SW 1271 (cell line): ENCODE measurements at regions not wholly inside any gene's neighbourhood (a gene's known extent, or its start where the extent isn't known, plus 50 kb on each side); places are given as distances from the start of the nearest gene placed in this dataset.
"Not testable (repeated sequence)": the region's sequence is repeated elsewhere in the genome, so short reads cannot be mapped to it uniquely, and the experiment has no call there.

ENCODE experiments used
- DNase-seq, 2 experiments: peaks; one replicate each; lab custom pipeline; 2025; lab: John Stamatoyannopoulos, UW

DNA sequence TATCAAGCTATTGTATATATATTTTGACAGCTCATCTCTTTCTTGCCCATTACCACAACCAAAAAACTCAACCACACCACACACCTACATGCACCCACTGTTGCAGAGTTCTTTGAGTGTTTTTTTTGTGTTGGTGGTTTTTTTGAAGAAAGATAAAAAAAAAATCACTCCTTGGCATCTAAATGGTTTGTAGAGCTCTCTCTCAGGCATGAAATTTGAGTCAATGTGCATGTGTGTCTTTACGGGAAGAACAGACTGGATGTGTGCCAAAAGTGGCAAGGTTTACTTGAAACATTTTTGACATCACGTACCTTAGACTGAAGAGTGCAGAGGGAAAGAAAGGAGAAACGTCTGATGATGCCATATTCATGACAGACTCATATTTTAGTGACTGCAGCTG lies 154.2 kb downstream of the FHIP1A start:
- DNase-seq = no peak

DNA sequence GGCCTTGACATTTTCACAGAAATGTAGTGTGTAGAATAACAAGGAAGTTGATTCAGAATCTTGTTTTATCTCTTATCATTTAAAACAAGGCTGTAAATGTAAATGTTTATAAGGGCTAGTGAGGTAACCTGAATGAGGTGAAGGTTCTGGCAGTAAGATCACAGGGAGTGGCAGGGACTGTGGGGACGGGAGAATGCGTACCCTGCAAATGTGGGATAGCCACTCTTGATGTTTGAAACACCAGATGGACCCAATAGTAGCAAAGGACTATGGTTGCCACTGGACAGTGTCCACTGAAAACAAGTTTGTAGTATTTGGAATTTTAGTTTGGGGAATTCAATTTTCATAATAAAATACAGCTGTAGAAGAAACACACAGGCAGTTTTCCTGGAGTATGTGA lies 155.3 kb downstream of the FHIP1A start:
- DNase-seq = no peak

DNA sequence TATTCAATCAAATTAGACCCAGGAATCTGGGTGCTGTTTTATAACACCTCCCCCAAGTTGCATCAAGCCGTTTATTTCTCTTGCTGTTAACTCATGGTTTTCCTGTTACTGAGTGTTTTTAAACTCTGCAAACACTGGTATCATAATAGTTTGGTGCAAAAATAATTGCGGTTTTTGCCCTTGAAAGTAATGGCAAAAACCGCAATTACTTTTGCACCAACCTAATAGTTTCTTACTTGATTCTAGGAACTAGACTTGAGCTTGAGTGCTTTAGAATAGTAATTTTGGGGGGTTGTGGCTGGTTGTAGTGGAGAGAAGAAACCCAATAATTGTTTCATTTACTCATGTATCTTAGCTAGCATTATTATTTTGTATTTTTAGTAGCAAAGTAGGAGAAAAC lies 156.6 kb downstream of the FHIP1A start:
- DNase-seq = no peak

DNA sequence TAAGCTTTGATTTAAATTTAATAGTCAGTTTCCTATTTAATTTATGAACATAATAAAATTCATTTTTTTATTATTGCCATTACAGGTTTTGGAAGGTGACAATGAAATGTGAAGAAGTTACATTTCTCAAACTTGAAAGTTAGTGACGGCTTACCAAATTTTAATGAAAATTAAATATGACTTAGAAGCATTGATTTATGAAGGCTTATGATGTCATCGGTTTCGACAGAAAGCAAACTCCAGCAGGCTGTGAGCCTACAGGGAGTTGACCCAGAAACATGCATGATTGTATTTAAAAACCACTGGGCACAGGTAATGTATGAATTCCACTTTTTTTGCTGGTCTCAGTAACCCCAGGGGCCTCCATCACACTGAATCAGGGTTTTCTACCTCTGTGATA lies 157.1 kb downstream of the FHIP1A start:
- no peak for DNase-seq

DNA sequence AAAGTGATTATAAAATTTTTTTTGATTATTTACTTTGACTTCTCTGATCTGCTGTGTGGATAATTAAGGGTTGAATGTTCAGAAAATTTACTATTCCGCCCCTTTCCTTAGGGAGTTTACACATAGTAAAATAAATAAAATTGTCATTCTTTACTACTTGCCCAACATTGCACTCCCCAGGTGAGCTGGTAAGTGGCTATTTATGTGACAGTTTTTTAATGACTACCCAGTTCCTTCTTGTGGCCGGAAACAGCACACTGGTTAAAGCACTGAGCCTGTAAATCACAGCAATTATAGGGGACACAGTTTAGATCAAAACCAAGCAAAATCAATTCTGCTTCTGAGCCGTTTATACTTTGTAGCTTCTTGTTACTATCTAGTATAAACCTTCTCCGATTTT lies 158.1 kb downstream of the FHIP1A start:
- DNase-seq = no peak

DNA sequence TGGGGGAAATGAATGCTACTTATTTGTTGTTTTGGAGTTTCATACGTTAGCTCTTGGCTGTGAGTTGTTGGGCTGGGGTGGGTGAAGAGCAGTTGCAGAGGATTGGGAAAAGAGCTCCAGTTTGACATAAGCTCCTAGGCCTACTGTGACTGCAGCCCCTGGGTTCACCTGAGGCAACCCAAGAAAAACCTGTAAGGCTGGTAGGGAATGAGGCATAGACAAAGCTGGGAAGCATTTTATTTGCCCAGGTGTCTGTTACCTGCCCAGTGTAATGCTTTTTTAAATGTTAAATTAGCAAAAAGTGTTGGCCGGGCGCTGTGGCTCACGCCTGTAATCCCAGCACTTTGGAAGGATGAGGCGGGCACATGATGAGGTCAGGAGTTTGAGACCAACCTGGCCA lies 160.0 kb downstream of the FHIP1A start:
- DNase-seq = no peak

DNA sequence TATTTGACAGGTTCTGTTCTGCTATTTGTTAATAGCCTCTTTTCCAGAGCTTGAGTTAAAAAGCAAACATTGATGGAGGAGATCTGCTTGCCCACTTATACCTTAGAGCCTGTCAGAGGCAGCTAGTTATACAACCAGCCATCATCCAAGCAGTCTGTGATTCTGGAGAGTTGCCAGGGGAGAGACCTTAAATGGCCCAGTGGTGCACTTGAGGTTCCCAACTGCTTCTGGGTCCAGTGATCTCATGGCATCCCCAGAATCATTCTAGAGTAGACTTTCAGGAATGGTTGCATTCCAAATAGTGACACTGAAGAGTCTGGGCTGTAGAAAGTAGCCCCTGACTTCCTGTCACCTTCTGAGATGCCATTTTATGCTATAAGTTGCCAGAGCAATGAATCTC lies 160.7 kb downstream of the FHIP1A start:
- no peak for DNase-seq

DNA sequence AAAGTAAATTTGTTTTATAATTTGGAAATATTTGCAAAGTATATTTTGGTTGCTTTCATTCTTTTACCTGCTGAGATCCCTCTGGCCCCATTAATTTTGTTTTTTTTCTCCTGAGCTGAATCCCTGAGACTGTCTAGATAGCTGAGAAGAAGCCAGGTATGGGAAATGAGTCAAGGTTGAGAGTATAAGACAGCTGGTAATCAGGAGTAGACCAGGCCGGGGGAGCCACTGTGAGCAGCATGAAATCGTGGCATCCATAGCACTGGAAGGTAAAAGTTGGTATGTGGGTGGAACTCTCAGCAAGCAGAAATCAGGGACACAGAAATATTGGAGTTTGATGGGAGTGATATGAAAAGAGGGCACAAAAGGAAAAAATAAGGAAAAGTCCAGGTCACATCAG lies 164.5 kb downstream of the FHIP1A start:
- no peak for DNase-seq

DNA sequence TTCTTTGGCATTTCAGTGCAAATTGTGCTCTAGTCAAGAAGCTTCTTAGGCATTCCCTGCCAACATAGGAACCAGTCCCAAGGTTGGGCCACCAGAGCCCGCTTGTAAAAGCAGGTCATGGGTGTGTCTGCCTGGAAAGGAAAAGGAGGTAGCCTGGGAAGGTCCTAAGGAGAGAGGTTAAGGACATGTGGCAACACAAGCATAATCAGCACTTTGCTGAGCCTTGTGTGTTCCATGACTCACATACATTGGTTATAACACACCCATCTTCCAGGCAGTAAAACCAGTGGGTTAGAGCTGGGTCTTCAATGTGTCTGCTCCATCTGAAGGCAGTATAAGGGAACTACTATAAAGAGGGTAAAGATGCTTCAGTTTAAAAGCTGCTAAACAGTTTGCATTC lies 165.0 kb downstream of the FHIP1A start:
- DNase-seq = no peak

DNA sequence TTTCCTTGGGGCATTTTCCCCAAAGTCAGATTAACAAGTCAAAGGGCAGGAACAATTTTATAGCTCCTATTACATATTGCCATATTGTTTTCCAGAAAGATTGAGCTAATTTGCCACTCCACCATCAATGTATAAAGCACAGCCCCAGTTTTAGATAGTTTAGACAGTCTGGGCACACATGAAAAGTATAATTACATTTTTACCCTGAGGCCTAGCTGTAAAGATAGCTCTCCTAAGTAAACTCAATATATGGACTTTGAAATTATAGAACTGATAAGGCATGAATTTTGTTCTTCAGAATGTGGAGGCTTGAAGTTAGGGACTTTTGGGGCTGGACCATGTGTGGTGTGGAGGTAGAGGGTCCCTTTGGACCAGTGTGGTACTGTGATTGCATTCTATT lies 166.0 kb downstream of the FHIP1A start:
- DNase-seq = no peak

DNA sequence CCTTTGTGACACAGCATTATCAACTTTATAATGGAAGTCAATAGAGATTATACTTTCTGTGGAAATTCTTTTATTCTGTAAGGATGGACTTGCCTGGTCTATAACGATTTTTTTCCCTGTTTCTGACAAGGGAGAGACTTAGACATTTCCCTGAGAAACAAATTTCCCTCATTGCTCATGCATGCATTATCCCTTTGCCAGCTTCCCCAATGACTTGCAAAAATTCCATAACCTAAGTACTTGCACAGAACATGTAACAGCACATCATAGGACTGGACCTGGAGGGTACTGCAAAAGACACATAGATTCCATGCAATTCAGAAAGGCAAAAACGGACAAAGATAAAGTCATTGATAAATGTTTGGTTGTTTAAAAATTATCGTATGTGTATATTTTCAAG lies 166.7 kb downstream of the FHIP1A start:
- DNase-seq = no peak

DNA sequence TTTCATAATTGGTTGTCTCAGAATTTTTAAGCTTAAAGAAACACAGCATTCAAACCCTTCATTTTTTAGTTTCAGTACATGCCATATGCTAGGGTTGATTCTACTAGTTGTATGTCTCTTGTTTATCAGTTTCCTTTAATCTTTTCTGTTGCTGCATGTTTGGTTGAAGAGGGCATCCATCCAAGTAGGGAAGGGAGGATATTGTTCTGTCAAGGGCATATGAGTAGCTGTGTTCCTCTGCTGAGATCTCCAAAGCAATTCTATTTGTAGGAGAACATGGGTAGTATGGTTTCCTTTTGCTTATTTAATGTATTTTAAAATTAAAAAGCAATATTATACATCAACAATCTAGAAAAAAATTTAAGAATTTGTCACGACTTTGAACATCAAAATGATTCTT lies 167.7 kb downstream of the FHIP1A start:
- DNase-seq = no peak

DNA sequence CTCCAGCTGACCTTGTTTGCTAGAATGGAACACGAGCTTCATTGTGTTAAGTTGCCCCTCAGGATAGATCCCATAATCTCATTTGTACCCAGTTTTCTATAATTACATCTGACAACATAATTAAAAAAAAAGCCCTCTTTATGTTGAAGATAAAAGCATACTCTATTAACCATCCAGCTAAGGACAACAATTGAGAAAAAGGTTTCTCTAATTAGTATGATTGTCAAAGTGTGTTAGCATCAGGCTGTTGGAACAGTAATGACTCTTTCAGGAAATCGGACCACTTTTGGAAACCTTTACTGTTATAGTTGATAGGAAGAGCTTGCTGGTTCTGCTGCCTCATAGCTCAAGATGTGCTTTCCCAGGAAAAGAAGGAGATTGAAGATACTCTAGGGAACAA lies 172.6 kb downstream of the FHIP1A start:
- DNase-seq = no peak

DNA sequence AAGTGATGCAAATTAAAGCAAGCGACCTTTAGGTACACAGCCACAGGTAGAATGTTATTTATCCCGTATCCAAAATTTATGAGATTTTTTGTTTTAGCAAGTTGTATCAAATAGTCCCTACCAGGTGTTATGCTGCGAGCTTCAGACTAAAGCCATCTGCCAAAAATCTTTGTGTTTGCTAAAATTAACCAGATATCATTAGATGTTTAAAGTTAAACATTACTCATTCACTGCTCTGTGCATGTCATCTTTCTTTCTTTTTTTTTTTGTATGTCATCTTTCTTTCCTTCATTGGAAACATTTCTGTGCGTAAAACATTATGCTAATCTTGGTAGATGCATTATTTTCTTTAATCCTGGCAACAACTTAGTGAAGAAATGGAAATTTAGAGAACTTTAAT lies 173.1 kb downstream of the FHIP1A start:
- no peak for DNase-seq

DNA sequence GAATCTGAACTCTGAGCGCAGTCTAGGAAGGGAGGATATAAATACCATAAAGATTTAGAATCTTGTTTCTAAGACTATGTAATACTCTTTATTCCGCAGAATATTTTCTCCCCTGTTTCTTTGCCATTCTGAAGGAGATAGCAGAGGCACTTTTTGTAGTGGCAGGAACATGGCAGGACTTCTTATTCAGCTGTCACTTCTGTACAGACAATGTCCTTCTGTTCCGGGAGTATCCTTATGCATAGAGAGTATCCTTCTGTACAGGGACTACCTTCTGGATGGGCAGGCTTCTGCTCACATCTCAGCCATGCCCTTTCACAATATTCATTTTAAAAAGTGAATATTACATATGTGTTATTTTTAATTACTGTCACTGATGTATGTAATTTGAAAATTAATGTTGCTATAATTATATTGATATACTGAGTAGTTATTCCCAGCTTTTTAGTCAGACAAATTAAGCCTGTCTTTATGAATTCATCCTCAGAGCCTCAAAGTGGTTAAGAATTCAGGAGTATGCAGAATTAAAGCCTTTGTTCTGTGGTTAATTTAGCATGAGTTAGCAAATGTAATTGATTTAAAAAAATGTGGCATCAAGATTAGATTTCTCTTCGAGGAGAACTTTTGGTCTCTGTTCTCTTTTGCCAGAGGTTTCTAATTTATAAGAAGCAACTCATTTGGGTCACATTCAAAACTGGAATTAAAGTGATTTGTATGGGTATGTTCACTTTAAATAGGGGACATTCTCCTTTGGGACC lies 174.4 kb downstream of the FHIP1A start:
- DNase-seq = no peak

DNA sequence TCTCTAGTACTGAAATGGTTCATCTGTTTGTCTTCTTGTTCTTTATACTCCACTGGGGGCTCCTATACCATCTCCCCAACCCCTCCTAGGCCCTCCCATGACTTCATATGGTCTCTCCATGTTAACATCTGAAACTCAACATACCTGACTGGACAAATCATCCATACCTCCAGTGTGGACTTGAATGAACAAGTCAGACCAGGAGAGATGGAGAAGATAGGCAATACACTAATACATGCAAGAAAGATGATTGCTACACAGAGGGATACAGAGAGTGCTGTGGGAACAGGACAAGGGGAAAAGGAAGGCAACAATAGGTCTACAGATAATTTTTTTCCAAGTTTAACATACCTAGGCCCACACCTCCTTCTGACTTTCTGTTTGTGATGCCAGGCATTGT lies 175.1 kb downstream of the FHIP1A start:
- DNase-seq = no peak

DNA sequence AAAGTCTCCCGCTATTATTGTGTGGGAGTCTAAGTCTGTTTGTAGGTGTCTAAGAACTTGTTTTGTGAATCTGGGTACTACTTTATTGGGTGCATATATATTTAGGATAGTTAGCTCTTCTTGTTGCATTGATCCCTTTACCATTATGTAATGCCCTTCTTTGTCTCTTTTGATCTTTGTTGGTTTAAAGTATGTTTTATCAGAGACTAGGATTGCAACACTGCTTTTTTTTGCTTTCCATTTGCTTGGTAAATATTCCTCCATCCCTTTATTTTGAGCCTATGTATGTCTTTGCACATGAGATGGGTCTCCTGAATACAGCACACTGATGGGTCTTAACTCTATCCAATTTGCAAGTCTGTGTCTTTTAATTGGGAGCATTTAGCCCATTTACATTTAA lies 165.2 kb downstream of the GATB start:
- DNase-seq = not testable (repeated sequence)

DNA sequence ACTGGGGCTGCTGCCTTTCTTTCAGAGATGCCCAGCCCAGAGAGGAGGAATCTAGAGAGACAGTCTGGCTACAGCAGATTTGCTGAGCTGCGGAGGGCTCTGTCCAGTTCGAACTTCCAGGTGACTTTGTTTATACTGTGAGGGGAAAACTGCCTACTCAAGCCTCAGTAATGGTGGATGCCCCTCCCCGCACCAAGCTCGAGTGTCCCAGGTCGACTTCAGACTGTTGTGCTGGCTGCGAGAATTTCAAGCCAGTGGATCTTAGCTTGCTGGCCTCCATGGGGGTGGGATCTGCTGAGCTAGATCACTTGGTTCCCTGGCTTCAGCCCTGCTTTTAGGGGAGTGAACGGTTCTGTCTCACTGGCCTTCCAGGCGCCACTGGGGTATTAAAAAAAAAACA lies 163.1 kb downstream of the GATB start:
- DNase-seq = not testable (repeated sequence)

DNA sequence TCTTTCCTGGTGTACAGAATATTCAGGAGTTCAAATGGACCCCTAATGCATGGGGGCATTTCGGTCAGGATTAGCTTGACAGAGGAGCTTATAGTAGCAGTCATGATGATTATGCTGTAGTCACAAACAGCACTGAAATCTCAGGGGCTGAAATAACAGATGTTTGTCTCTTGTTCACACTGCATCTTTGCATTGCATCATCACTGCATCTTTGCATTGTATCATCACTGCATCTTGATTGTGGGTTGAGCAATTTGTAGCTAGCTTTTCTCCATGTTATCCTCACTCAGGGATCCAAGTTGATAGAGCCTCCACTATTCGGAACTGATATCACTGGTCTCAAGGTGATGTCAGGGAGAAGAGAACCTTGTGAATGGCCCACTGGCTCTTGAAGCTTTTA lies 160.9 kb downstream of the GATB start:
- no peak for DNase-seq

DNA sequence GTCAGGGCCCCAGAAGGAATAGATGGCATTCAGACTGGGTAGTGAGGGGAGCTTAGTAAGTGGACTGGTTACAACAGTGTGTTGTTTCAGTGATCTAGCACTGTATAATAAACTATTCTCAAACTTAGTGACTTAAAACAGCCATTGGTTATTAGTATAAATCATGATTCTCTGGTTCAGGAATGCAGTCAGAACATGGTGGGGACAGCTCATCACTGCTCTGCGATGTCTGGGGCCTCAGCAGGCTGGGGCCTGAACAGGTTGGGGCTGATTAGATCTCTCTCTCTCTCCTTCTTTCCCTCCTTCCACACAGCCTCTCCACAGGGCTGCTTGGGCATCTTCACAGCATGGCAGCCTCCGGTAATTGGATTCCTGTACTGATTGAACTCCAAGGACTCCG lies 160.4 kb downstream of the GATB start:
- DNase-seq = no peak

DNA sequence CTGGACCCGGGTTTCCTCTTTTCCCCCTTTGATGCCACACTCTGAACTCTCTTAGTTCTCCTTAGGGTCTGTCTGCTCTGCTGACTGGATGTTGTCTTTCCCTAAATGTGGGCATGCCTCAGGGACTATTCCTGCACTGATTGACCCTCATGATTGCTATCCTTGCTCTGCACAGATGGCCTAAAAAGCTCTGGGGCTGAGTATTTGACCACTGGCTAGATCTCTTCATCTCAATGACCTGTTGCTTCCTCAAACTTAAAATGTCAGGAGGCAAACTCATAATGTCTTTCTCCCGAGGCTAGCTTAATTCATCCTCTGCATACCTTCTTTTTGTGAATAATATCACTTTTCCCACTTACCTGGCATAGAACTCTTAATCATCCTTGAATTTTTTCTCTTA lies 157.4 kb downstream of the GATB start:
- DNase-seq = no peak

DNA sequence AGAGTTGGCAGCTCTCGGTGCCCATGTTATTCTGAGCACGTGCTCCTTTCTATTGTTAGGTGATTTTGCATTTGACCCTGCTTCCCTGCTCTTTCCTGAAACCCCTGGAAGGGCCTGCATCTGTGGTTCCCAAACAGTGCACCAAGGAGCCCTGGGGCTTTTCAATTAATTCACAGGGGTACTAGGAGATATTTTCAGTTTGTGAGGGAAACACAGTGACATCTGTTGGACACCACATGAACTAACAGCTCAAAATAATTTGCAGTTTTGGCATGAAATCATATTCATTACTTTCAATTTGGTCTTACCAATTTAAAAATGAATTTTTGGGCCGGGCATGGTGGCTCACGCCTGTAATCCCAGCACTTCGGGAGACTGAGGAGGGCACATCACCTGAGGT lies 156.6 kb downstream of the GATB start:
- DNase-seq = peak in 1 of 2 experiments; percentile 5

DNA sequence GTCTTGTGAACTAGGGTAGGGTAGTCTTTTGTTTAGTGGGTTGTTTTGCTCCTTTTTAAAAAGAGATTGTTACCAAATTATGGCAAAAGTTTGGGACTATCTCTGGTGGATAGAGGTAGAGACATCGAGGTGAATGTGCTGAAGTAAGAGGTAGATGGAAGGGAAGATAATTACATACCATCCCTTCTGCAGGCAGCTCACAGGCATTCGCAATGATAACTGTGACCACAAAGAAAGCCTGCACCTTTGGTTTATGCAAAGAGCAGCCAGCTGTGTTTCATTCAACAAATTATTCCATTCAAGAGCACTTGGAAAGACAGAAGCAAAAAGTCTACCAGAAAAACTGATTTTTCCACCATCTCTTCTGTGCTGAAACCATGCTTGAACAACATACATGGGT lies 155.6 kb downstream of the GATB start:
- no peak for DNase-seq

DNA sequence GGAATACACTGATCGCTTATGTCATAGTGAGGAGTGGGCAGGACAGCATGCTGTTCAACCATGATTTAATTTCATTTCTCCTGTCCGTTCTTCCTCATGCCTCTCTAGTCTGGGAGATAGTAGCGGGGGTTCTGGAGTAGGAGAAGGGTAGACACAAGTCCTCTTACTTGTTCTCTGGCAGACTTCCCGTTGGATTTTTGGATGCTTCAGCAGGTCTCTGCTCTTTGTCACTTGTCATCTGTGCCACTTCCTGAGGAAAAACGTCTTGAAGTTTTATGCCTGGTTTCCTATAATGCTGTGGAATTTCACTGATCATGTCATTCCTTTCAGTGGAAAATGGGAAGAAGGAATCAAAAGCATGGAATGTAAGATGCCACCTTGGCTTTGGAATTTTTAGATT lies 154.7 kb downstream of the GATB start:
- DNase-seq = no peak

DNA sequence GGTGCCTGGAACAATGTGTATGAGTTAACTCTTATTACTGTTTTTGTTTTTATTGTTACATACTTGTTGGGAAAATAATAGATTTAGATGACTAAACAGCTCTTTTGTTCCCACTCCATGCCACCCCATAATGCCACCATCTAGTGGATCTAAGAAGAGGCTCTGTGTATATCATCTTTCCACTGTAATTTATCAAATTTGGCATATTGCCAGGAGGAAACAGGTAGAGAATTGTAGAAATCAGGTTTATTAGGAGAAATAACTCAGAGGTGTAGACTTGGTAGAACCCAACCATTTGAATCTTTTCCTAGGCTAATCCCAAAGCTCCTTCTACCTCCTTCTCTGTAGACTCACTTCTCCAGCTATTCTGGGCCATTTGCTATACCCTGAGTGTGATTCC lies 150.6 kb downstream of the GATB start:
- no peak for DNase-seq
